ENCODE measurements at regions not wholly inside any gene's neighbourhood (a gene's known extent, or its start where the extent isn't known, plus 50 kb on each side); places are given as distances from the start of the nearest gene placed in this dataset.

DNA sequence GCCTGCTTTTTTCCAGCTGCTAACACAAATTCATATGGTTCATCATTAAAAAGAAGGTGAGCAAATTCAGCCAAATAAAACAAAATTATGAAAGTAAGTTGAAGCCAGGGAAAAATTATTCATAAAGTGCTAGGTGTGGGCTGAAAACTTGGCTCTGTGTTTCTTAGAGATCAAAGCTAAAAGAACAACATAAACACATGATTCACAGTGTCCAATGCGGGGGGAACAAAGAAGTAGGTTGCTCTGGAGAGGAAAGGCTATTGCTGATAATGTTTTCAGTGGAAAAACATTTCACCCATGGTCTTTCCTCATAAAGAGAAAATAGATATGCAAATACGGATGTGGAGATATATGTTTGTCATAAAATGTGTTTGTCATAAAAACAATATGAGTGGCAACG is 1691.5 kb upstream of the SLC10A2 start:
- DNase-seq (ENCODE audit: low spot score) = no peak

DNA sequence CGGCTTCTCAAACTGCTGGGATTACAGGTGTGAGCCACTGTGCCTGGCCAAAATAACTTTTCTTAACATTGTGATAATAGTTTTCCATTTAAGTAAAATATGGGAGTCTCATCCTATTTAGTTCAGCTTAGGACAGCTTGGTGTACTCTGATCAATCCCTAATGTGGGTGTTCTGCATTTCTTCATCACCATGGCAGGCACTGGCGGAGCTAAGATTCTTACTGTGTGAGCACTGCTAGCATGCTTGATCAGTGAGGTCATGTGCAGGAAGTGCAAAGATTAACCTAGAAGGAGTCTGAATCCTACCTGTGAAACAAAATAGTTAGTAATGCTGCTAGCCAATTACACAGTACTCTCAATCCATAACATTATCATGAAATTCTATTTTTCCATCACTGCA is 1684.2 kb upstream of the SLC10A2 start:
- DNase-seq (ENCODE audit: low spot score) = no peak

GRCh38 chr13:104740641-104741222 is 1674.5 kb upstream of the SLC10A2 start:
- DNase-seq (ENCODE audit: low spot score) = no peak

GRCh38 chr13:104737713-104738112 is 1671.5 kb upstream of the SLC10A2 start:
- DNase-seq (ENCODE audit: low spot score) = no peak

DNA sequence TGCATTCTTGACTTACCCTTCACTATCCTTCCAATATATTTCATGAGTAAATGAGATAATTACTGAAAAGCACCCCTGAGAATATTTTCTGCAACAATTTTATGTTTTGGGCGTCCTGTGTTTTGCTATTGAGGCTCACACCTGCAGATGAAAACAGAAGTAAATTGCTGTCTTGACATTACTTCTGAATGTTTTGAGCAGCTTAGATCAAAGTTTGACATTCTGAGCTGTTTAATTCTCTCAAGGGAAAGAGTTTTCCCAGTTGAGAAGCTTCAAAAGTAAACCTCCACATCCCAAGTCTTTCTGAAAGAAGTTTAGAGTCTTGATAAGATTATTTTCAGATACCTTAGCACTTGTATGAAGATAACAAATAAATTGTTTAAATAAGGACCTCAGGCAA is 1667.2 kb upstream of the SLC10A2 start:
- no peak for DNase-seq (ENCODE audit: low spot score)

- no peak for DNase-seq (ENCODE audit: low spot score)
Observed at GRCh38 chr13:104715111-104715510, 1648.9 kb upstream of the SLC10A2 start.

GRCh38 chr13:104705031-104705750 is 1639.0 kb upstream of the SLC10A2 start:
- DNase-seq (ENCODE audit: low spot score) = no peak

GRCh38 chr13:104701591-104701990 is 1635.4 kb upstream of the SLC10A2 start:
- DNase-seq (ENCODE audit: low spot score) = no peak

DNA sequence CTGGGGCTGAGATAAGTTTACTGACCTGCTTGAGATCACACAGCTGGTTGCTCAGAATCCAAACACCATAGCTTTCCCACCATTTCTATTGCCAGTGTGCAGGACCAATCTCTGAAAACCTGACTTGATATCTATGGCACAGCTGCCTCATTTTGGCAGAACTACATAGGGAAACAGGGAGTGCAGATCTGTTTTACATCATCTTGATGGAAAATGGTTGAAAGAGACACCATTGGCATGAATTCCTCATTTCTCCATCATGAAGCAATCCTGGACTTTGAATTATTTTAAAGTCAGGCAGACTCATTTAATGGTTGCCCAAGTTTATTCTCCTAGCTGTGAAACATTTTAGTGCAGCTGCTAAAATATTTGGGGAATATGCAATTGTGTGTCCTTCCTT is 1628.2 kb upstream of the SLC10A2 start:
- no peak for DNase-seq (ENCODE audit: low spot score)

- no peak for DNase-seq (ENCODE audit: low spot score)
Observed at GRCh38 chr13:104693126-104693525, 1626.9 kb upstream of the SLC10A2 start.

DNA sequence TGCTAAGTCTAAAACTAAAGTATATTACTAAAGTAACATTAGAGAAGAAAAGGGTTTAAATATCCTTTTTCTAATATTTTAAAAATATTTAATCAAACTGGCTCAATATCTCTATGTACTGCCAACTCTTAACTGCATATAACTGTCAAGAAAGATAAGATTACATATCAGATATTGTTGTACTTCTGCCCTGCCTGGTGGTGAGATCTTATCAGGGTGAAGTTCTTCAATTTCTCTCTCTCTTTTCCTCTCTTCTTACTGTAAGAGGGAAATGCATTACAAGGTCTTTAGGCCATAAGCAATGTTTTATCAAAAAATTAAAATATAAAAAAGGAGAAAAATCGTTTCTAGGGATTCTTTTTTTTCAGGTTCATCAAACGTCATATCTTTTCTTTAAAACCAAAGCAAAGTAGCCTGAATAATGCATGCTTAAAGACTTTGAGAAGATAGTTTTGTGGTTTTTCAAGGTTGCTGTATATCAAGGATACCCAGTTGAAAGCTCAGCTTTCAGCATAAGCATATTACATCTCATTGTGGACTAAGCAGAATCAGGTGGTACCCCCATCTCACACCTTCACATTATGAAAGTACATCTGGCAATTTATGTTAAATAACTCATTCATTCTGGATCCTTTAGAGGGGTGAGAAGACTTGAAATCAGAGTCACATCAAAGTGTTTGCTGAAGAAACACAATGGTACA is 1625.7 kb upstream of the SLC10A2 start:
- DNase-seq (ENCODE audit: low spot score) = no peak

DNA sequence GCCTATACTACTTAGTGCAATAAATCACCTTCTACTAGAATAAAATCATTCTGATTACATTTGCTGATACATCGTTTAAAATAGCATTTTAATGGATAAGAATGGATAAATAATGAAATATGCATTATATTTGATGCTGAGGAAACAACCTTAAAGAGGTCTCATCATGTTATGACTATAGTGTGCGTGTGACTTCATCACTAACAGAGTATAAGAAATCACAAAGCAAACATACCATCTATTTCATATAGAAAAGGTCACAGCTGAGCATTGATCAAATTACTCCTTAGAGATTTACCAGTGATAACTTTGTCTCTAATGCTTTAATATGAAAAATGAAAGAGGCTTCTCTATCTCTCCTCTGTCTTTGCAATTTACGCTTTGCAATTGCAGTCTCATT is 1620.3 kb upstream of the SLC10A2 start:
- DNase-seq (ENCODE audit: low spot score) = no peak

- DNase-seq (ENCODE audit: low spot score) = no peak
Observed at GRCh38 chr13:104683789-104684188, 1617.6 kb upstream of the SLC10A2 start.

DNA sequence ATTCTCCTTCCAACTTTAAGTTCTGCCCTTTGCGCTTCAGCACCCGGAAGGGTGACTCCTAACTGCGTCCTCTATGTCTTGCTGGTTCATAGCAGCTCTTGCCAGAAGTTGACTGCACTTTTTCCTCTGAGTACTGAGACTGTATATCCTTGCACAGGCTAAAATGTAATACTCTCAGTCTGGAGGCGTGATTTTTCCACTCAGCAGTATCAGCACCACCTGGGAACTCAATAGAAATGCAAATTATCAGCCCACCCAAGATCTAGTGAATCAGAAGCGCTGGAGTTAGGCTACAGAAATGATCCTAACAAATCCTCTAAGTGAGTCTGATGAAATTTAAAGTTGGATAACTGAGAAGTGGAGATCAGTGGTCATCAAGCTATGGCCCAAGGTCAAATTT is 1611.9 kb upstream of the SLC10A2 start:
- DNase-seq (ENCODE audit: low spot score) = no peak

GRCh38 chr13:104671901-104672300 is 1605.7 kb upstream of the SLC10A2 start:
- DNase-seq (ENCODE audit: low spot score) = no peak

DNA sequence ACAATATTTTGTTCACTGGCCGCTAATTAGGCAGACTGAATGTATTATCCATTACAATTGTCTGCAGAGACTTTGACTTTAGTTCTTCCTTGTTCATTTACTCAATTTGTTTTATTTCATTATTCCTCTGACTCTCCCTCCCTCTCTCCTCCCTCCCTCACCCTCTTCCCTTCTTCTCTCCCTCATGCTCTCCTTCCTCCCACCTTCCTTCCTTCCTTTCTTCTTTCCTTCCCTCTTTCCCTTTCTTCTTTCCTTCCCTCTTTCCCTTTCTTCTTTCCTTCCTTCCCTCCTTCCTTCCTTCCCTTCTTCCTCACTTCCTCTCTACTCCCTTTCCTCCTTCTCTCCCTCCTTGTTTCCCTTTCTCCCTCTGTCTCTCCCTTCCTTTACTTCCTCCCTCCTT is 1591.0 kb upstream of the SLC10A2 start:
- no peak for DNase-seq (ENCODE audit: low spot score)

DNA sequence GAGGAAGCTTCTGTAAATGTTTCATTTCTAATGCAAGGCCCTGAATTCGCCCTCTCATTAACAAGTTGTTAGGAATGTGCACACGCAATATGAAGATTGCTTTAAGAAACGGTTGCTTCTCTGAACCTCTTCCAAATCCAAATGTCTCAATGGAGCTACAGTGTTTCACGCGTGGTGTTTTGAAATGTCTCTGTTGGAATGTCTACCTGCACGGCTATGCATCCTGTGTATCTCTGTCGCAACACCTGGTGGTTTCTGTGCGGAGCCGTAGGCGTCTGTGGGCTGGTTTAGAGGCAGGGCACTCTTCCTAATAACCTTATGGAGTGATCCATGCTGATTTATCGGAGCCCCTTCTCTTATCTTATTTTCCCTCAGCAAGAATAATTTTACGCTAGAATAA is 1584.2 kb upstream of the SLC10A2 start:
- DNase-seq (ENCODE audit: low spot score) = no peak

GRCh38 chr13:104648291-104648690 is 1582.1 kb upstream of the SLC10A2 start:
- DNase-seq (ENCODE audit: low spot score) = no peak

DNA sequence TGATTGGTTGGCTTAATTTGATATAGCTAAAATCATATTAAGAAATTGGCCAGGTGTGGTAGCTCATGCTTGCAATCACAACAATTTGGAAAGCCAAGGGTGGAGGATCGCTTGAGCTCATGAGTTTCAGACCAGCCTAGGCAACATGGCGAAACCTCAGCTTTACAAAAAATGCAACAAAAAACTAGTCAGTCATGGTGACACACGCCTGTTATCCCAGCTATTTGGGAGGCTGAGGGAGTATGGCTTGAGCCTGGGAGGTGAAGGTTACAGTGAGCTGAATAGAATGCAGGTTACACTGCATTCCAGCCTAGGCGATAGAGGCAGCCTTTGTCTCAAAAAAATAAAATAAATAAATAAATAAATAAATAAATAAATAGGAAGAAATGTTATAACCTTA is 1579.6 kb upstream of the SLC10A2 start:
- no peak for DNase-seq (ENCODE audit: low spot score)

DNA sequence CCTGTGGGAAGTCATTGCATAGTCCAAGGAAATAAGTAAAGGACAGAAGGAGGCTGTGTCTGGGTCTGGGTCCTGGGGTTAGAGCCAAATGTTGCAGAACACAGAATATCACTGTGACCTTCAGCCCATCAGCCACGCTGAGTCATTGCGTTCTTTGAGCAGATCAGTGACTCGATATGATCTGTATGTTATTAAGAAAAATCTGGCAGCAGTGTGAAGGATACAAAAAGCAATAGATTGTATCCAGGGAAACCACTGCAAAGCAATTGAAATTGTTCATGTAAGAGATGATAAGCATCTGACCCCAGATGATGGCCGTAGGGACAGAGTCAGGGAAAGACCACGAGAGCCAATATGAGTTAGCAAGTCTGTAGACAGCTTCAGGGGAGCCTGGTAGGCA is 1575.1 kb upstream of the SLC10A2 start:
- DNase-seq (ENCODE audit: low spot score) = peak; percentile 8

DNA sequence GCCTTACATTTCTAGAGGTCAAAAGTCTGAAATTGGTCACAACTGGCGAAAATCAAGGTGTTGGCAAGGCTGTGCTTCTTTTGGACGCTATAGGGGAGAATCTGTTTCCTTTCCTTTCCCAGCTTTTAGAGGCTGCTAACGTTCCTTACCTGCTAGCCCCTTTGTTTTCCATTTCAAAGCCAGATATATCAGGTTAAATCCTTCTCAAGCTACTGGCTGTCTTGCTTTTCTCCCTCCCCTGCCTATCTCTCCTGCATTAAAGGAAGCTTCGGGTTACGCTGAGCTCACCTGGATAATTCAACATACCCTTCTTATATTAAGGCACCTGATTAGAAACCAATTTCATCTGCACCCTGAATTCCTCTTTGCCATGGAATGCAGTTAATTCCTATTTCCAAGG is 1569.7 kb upstream of the SLC10A2 start:
- no peak for DNase-seq (ENCODE audit: low spot score)

- no peak for DNase-seq (ENCODE audit: low spot score)
Observed at GRCh38 chr13:104634016-104634415, 1567.8 kb upstream of the SLC10A2 start.

- DNase-seq (ENCODE audit: low spot score) = no peak
Observed at GRCh38 chr13:104632736-104633135, 1566.5 kb upstream of the SLC10A2 start.

GRCh38 chr13:104625201-104625600 is 1559.0 kb upstream of the SLC10A2 start:
- no peak for DNase-seq (ENCODE audit: low spot score)
